ENCODE measurements at regions not wholly inside any gene's neighbourhood (a gene's known extent, or its start where the extent isn't known, plus 50 kb on each side); places are given as distances from the start of the nearest gene placed in this dataset.
"Not testable (repeated sequence)": the region's sequence is repeated elsewhere in the genome, so short reads cannot be mapped to it uniquely, and the experiment has no call there.

DNA sequence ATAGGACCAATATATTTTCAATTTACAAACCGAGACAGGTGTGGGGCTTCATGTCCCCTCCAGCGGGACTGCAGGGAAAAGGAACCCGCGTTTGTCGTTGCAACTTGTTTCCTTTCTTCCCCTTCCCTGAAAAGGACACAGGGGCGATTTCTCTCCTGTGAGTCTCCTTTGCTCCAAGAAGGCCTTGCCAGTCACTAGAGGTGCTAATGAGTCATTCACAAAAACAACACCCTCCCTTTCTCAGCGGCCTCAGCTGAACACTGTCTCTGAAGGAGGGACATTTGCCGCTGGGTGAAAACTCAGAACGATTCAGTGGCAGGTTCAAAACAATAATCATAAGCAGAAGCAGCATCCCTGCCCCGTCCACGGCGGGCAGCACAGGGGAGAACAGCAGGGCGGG is 359.7 kb downstream of the TEX29 start:
- TF ChIP-seq EZH2 (IDR thresholded peaks at IDR 0.05; ENCODE audit: low read depth) = not testable (repeated sequence)
- TF ChIP-seq, protein P1, sequence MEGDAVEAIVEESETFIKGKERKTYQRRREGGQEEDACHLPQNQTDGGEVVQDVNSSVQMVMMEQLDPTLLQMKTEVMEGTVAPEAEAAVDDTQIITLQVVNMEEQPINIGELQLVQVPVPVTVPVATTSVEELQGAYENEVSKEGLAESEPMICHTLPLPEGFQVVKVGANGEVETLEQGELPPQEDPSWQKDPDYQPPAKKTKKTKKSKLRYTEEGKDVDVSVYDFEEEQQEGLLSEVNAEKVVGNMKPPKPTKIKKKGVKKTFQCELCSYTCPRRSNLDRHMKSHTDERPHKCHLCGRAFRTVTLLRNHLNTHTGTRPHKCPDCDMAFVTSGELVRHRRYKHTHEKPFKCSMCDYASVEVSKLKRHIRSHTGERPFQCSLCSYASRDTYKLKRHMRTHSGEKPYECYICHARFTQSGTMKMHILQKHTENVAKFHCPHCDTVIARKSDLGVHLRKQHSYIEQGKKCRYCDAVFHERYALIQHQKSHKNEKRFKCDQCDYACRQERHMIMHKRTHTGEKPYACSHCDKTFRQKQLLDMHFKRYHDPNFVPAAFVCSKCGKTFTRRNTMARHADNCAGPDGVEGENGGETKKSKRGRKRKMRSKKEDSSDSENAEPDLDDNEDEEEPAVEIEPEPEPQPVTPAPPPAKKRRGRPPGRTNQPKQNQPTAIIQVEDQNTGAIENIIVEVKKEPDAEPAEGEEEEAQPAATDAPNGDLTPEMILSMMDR (conservative IDR thresholded peaks at IDR 0.05) = not testable (repeated sequence)

All from PC-9 (cell line).